SK-N-SH (cell line): ENCODE measurements at regions not wholly inside any gene's neighbourhood (a gene's known extent, or its start where the extent isn't known, plus 50 kb on each side); places are given as distances from the start of the nearest gene placed in this dataset.

Source experiments
- FOSL2 ChIP-seq: IDR thresholded peaks from 2 replicates; pipeline ENCODE4 v1.4.0; 2012; ENCODE audit warnings: low read depth, mild to moderate bottlenecking, moderate library complexity, borderline replicate concordance
- GABPA ChIP-seq: IDR thresholded peaks from 2 replicates; pipeline ENCODE4 v1.4.0; 2012; ENCODE audit warnings: low read depth, mild to moderate bottlenecking
- GATA2 ChIP-seq: sonication (generic); formaldehyde crosslinking; IDR thresholded peaks from 2 replicates; pipeline ENCODE4 v1.5.0; 2020; ENCODE audit warnings: mild to moderate bottlenecking, missing genetic modification reagents
- MEF2A ChIP-seq: IDR thresholded peaks from 2 replicates; pipeline ENCODE4 v1.4.0; 2012; ENCODE audit warnings: low read depth, borderline replicate concordance
- POLR2AphosphoS5 ChIP-seq: IDR thresholded peaks from 2 replicates; pipeline ENCODE4 v1.6.1; 2012; ENCODE audit warnings: low read depth, low read length
- SIN3A ChIP-seq: IDR thresholded peaks from 2 replicates; pipeline ENCODE4 v1.6.1; 2012; ENCODE audit warnings: low read depth, mild to moderate bottlenecking, low read length, moderate library complexity, borderline replicate concordance
- SMC3 ChIP-seq: IDR thresholded peaks from 2 replicates; pipeline ENCODE4 v1.6.1; 2012; ENCODE audit warnings: low read depth, low read length, improper control_type of control experiment
- TCF12 ChIP-seq: IDR thresholded peaks from 2 replicates; pipeline ENCODE4 v1.4.0; 2012
- TF ChIP-seq, protein P1 (sequence below): fragments of 200-600 bp; sonication (generic); IDR thresholded peaks from 2 replicates; pipeline ENCODE4 v1.6.1; 2017; ENCODE audit warnings: antibody characterized with exemption, mild to moderate bottlenecking, moderate library complexity
- TF ChIP-seq, protein P2 (sequence below): IDR thresholded peaks from 2 replicates; pipeline ENCODE4 v1.4.0; 2012; ENCODE audit warnings: low read depth, borderline replicate concordance
- TF ChIP-seq, protein P3 (sequence below): IDR thresholded peaks from 2 replicates; pipeline ENCODE4; 2012
- TF ChIP-seq, protein P4 (sequence below): fragments of 150-350 bp; IDR thresholded peaks from 2 replicates; pipeline ENCODE4 v1.6.1; 2017; ENCODE audit warnings: antibody characterized with exemption, low read length, low read depth, borderline replicate concordance

DNA sequence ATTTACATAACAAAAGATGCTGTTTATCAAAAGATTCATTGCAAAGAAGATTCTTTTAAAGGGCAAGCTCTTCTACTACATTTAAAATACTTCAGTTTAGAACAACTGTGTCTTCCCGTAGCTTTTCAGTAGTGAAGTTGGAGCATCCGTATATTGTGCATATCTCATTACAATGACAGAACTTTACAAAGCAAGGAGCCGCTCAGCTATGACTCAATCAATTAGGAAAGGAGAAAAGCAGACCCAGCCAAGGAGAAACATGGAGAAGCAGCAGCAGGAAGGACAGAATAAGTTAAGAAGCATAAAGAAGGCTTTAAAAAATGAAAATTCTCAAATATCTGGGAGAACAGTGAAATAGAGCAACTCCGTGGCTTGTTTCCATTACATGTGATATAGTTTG, 132.6 kb upstream of the SMLR1 start:
- TF ChIP-seq FOSL2 (peak; percentile 34; the same call in 1 of the 2 replicates), MEF2A (no peak), SIN3A (no peak), TCF12 (peak; percentile 73), GABPA (no peak), GATA2 (CRISPR knock-in tag) (no peak), SMC3 (no peak), POLR2AphosphoS5 (no peak)
- TF ChIP-seq, protein P1, sequence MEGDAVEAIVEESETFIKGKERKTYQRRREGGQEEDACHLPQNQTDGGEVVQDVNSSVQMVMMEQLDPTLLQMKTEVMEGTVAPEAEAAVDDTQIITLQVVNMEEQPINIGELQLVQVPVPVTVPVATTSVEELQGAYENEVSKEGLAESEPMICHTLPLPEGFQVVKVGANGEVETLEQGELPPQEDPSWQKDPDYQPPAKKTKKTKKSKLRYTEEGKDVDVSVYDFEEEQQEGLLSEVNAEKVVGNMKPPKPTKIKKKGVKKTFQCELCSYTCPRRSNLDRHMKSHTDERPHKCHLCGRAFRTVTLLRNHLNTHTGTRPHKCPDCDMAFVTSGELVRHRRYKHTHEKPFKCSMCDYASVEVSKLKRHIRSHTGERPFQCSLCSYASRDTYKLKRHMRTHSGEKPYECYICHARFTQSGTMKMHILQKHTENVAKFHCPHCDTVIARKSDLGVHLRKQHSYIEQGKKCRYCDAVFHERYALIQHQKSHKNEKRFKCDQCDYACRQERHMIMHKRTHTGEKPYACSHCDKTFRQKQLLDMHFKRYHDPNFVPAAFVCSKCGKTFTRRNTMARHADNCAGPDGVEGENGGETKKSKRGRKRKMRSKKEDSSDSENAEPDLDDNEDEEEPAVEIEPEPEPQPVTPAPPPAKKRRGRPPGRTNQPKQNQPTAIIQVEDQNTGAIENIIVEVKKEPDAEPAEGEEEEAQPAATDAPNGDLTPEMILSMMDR = no peak
- TF ChIP-seq, protein P2, sequence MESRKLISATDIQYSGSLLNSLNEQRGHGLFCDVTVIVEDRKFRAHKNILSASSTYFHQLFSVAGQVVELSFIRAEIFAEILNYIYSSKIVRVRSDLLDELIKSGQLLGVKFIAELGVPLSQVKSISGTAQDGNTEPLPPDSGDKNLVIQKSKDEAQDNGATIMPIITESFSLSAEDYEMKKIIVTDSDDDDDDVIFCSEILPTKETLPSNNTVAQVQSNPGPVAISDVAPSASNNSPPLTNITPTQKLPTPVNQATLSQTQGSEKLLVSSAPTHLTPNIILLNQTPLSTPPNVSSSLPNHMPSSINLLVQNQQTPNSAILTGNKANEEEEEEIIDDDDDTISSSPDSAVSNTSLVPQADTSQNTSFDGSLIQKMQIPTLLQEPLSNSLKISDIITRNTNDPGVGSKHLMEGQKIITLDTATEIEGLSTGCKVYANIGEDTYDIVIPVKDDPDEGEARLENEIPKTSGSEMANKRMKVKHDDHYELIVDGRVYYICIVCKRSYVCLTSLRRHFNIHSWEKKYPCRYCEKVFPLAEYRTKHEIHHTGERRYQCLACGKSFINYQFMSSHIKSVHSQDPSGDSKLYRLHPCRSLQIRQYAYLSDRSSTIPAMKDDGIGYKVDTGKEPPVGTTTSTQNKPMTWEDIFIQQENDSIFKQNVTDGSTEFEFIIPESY = no peak
- TF ChIP-seq, protein P3, sequence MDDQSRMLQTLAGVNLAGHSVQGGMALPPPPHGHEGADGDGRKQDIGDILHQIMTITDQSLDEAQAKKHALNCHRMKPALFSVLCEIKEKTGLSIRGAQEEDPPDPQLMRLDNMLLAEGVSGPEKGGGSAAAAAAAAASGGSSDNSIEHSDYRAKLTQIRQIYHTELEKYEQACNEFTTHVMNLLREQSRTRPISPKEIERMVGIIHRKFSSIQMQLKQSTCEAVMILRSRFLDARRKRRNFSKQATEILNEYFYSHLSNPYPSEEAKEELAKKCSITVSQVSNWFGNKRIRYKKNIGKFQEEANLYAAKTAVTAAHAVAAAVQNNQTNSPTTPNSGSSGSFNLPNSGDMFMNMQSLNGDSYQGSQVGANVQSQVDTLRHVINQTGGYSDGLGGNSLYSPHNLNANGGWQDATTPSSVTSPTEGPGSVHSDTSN = peak; percentile 59
- TF ChIP-seq, protein P4, sequence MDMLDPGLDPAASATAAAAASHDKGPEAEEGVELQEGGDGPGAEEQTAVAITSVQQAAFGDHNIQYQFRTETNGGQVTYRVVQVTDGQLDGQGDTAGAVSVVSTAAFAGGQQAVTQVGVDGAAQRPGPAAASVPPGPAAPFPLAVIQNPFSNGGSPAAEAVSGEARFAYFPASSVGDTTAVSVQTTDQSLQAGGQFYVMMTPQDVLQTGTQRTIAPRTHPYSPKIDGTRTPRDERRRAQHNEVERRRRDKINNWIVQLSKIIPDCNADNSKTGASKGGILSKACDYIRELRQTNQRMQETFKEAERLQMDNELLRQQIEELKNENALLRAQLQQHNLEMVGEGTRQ = no peak
